ENCODE measurements at regions not wholly inside any gene's neighbourhood (a gene's known extent, or its start where the extent isn't known, plus 50 kb on each side); places are given as distances from the start of the nearest gene placed in this dataset.

DNA sequence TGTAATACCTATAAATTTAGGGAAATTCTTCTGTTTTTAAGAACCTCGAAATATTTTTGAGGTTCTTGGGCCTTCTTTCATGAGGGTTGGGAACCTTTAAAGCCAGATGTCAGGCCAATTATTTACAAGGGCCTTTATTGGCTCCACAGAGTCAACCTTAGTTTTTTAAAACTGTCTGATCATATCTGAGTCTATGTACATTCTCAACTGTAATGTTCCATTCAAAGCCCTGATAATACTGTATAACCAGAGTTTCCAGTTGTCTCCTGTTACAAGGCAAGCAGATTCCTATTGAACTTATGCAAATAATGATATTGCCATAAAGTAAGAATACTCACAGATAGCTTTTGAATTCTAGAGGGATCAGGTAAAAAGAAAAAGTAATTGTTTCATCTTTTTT lies 545.5 kb downstream of the EPM2A start:
- TF ChIP-seq, protein P1, sequence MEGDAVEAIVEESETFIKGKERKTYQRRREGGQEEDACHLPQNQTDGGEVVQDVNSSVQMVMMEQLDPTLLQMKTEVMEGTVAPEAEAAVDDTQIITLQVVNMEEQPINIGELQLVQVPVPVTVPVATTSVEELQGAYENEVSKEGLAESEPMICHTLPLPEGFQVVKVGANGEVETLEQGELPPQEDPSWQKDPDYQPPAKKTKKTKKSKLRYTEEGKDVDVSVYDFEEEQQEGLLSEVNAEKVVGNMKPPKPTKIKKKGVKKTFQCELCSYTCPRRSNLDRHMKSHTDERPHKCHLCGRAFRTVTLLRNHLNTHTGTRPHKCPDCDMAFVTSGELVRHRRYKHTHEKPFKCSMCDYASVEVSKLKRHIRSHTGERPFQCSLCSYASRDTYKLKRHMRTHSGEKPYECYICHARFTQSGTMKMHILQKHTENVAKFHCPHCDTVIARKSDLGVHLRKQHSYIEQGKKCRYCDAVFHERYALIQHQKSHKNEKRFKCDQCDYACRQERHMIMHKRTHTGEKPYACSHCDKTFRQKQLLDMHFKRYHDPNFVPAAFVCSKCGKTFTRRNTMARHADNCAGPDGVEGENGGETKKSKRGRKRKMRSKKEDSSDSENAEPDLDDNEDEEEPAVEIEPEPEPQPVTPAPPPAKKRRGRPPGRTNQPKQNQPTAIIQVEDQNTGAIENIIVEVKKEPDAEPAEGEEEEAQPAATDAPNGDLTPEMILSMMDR (IDR thresholded peaks at IDR 0.05): no peak
- TF ChIP-seq POLR2AphosphoS5 (IDR thresholded peaks at IDR 0.05; ENCODE audit: low read depth, low read length): no peak
- TF ChIP-seq, protein P2, sequence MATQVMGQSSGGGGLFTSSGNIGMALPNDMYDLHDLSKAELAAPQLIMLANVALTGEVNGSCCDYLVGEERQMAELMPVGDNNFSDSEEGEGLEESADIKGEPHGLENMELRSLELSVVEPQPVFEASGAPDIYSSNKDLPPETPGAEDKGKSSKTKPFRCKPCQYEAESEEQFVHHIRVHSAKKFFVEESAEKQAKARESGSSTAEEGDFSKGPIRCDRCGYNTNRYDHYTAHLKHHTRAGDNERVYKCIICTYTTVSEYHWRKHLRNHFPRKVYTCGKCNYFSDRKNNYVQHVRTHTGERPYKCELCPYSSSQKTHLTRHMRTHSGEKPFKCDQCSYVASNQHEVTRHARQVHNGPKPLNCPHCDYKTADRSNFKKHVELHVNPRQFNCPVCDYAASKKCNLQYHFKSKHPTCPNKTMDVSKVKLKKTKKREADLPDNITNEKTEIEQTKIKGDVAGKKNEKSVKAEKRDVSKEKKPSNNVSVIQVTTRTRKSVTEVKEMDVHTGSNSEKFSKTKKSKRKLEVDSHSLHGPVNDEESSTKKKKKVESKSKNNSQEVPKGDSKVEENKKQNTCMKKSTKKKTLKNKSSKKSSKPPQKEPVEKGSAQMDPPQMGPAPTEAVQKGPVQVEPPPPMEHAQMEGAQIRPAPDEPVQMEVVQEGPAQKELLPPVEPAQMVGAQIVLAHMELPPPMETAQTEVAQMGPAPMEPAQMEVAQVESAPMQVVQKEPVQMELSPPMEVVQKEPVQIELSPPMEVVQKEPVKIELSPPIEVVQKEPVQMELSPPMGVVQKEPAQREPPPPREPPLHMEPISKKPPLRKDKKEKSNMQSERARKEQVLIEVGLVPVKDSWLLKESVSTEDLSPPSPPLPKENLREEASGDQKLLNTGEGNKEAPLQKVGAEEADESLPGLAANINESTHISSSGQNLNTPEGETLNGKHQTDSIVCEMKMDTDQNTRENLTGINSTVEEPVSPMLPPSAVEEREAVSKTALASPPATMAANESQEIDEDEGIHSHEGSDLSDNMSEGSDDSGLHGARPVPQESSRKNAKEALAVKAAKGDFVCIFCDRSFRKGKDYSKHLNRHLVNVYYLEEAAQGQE (IDR thresholded peaks at IDR 0.05; ENCODE audit: insufficient read depth in 1 of 2, low read depth in 2 of 2, low read length in 1 of 2): no peak
